IMR-90 (cell line): ENCODE measurements at regions not wholly inside any gene's neighbourhood (a gene's known extent, or its start where the extent isn't known, plus 50 kb on each side); places are given as distances from the start of the nearest gene placed in this dataset.

Experiments
- ATAC-seq: fragments of 200-7000 bp; cut with Tn5 transposase; 2 replicates; pipeline ENCODE4 v1.9.1; 2020; ENCODE audit warnings: low read depth, mild to moderate bottlenecking, moderate library complexity
- BruUV-seq: library from RNA; stranded (reverse); fragments of 400-500 nt; replicated peaks from 2 replicates; lab custom pipeline; 2021; lab: Mats Ljungman, UMichigan
- CTCF ChIA-PET: fragments of 300-600 bp; formaldehyde crosslinking; extraction: SDS; loops from one replicate; lab custom pipeline; 2021; ENCODE audit warnings: antibody characterized with exemption; lab: Yijun Ruan, JAX
- POLR2A ChIA-PET: fragments of 300-600 bp; sonication (Branson Sonifier 250); formaldehyde crosslinking; loops from one replicate; lab custom pipeline; 2022; ENCODE audit warnings: antibody characterized with exemption; ENCODE audit not compliant: unreplicated experiment; lab: Charles Lee
- DNase-seq: peaks from one replicate; pipeline ENCODE4 v3.0.0; 2013
- H2AFZ ChIP-seq: replicated peaks from 2 replicates; pipeline ENCODE3; 2013; ENCODE audit warnings: low read length, mild to moderate bottlenecking; ENCODE audit not compliant: poor library complexity
- H2AK5ac ChIP-seq: 2 replicates; pipeline ENCODE4 v1.6.1; 2013; ENCODE audit warnings: low read depth, low read length, inconsistent platforms
- H2AK9ac ChIP-seq: replicated peaks from 2 replicates; pipeline ENCODE3; 2013; ENCODE audit warnings: mild to moderate bottlenecking, low read depth, low read length, moderate library complexity; ENCODE audit not compliant: poor library complexity
- H2BK120ac ChIP-seq: 2 replicates; pipeline ENCODE4 v1.6.1; 2013; ENCODE audit warnings: low read depth, low read length, inconsistent platforms
- H2BK15ac ChIP-seq: 3 replicates; pipeline ENCODE4 v1.6.1; 2013; ENCODE audit warnings: low read depth, low read length, inconsistent platforms
- H2BK20ac ChIP-seq: 2 replicates; pipeline ENCODE4 v1.6.1; 2013; ENCODE audit warnings: low read depth, mild to moderate bottlenecking, inconsistent platforms, low read length, moderate library complexity
- H2BK5ac ChIP-seq: 2 replicates; pipeline ENCODE4 v1.6.1; 2013; ENCODE audit warnings: mild to moderate bottlenecking, low read depth, low read length, inconsistent platforms; ENCODE audit not compliant: poor library complexity, severe bottlenecking
- H3K14ac ChIP-seq: replicated peaks from 2 replicates; pipeline ENCODE4 v1.6.1; 2013; ENCODE audit warnings: low read depth, low read length, inconsistent platforms
- H3K18ac ChIP-seq: 2 replicates; pipeline ENCODE4 v1.6.1; 2013; ENCODE audit warnings: low read depth, low read length, control low read depth
- H3K23ac ChIP-seq: 2 replicates; pipeline ENCODE4 v1.6.1; 2013; ENCODE audit warnings: low read depth, low read length, inconsistent platforms
- H3K27ac ChIP-seq: 2 replicates; pipeline ENCODE4 v1.5.1; 2013; ENCODE audit warnings: mild to moderate bottlenecking, control low read depth, low read length; ENCODE audit not compliant: insufficient read depth
- H3K27me3 ChIP-seq: 2 replicates; pipeline ENCODE4 v1.6.1; 2013; ENCODE audit warnings: low read length; ENCODE audit not compliant: control insufficient read depth, insufficient read depth
- H3K36me3 ChIP-seq: 2 replicates; pipeline ENCODE4 v1.6.1; 2013; ENCODE audit warnings: low read length, mixed read lengths; ENCODE audit not compliant: control insufficient read depth, insufficient read depth
- H3K4ac ChIP-seq: 2 replicates; pipeline ENCODE4 v1.6.1; 2013; ENCODE audit warnings: low read depth, low read length, inconsistent platforms
- H3K4me1 ChIP-seq: 2 replicates; pipeline ENCODE4 v1.6.1; 2013; ENCODE audit warnings: low read length, mixed read lengths; ENCODE audit not compliant: control insufficient read depth, insufficient read depth
- H3K4me2 ChIP-seq: 2 replicates; pipeline ENCODE4 v1.6.1; 2013; ENCODE audit warnings: low read depth, mild to moderate bottlenecking, control low read depth, low read length, moderate library complexity
- H3K4me3 ChIP-seq: 2 replicates; pipeline ENCODE4 v1.5.1; 2013; ENCODE audit warnings: low read depth, mild to moderate bottlenecking, control low read depth, low read length, moderate library complexity; ENCODE audit not compliant: insufficient read depth
- H3K56ac ChIP-seq: 2 replicates; pipeline ENCODE4 v1.6.1; 2013; ENCODE audit warnings: low read length, inconsistent platforms; ENCODE audit not compliant: insufficient read depth; ENCODE audit errors: extremely low read depth
- H3K79me1 ChIP-seq, 2 experiments: 2 replicates each; pipeline ENCODE4 v1.6.1; 2013; ENCODE audit warnings: low read length in 2 of 2, inconsistent platforms in 1 of 2, low read depth in 1 of 2
- H3K9ac ChIP-seq: 2 replicates; pipeline ENCODE4 v1.6.1; 2013; ENCODE audit warnings: low read depth, low read length, control low read depth
- H3K9me1 ChIP-seq: 2 replicates; pipeline ENCODE4 v1.6.1; 2013; ENCODE audit warnings: low read length, inconsistent platforms; ENCODE audit not compliant: insufficient read depth
- H3K9me3 ChIP-seq: 2 replicates; pipeline ENCODE4 v1.6.1; 2013; ENCODE audit warnings: low read length; ENCODE audit not compliant: control insufficient read depth, insufficient read depth
- H4K20me1 ChIP-seq: 2 replicates; pipeline ENCODE4 v1.6.1; 2013; ENCODE audit warnings: low read length, inconsistent platforms; ENCODE audit not compliant: insufficient read depth
- H4K5ac ChIP-seq: 2 replicates; pipeline ENCODE4 v1.6.1; 2013; ENCODE audit warnings: mild to moderate bottlenecking, low read depth, low read length, control low read depth
- H4K8ac ChIP-seq, 2 experiments: 2 replicates each; pipeline ENCODE4 v1.6.1; 2013; ENCODE audit warnings: low read depth in 2 of 2, low read length in 2 of 2, control low read depth in 1 of 2, inconsistent platforms in 1 of 2
- H4K91ac ChIP-seq: 2 replicates; pipeline ENCODE4 v1.6.1; 2013; ENCODE audit warnings: low read depth, low read length, inconsistent platforms; ENCODE audit not compliant: insufficient read depth
- MAZ ChIP-seq: IDR thresholded peaks from 2 replicates; pipeline ENCODE4 v1.6.1; 2012; ENCODE audit warnings: low read depth, mild to moderate bottlenecking, low read length, improper control_type of control experiment, moderate library complexity, borderline replicate concordance
- NFE2L2 ChIP-seq: fragments of 150-350 bp; IDR thresholded peaks from 2 replicates; pipeline ENCODE4 v1.6.1; 2016; ENCODE audit warnings: low read depth, mild to moderate bottlenecking, low read length
- POLR2A ChIP-seq: IDR thresholded peaks from 2 replicates; pipeline ENCODE4 v1.6.1; 2012; ENCODE audit warnings: mild to moderate bottlenecking, low read depth, low read length
- WGBS, 2 experiments: methylation state at CpG; one replicate each; pipeline versions ENCODE4 v1.1.5 to v1.1.7; 2013; ENCODE audit warnings: missing lambda C conversion rate in 2 of 2; ENCODE audit not compliant: insufficient read length in 1 of 2; ENCODE audit errors: extremely low coverage in 2 of 2; 5-methylcytosine and 5-hydroxymethylcytosine counted together
- dilution Hi-C: fragments of 300-500 bp; cut with HindIII; formaldehyde crosslinking; loops from one replicate; pipeline ENCODE4 v1.14.3; 2018; ENCODE audit warnings: low sequenced_read_pairs; ENCODE audit not compliant: unreplicated experiment
- in situ Hi-C: fragments of 300-500 bp; cut with MboI; formaldehyde crosslinking; loops from 3 replicates; pipeline ENCODE4 v1.14.3; 2019; ENCODE audit warnings: low sequenced_read_pairs, inconsistent platforms, mixed read lengths
- intact Hi-C: fragments of 100-400 bp; cut with micrococcal nuclease; formaldehyde crosslinking; loops from 2 replicates; pipeline ENCODE4 v1.10.0; 2022
- TF ChIP-seq, protein P1 (sequence below): fragments of 150-350 bp; IDR thresholded peaks from 2 replicates; pipeline ENCODE4 v1.6.1; 2017; ENCODE audit warnings: mild to moderate bottlenecking, antibody characterized with exemption, low read length, low read depth

- Histone ChIP-seq H3K27me3 (no peaks in the 10 kb centered on the region), H3K4me3 (no peak overlapping the region), H3K4me1 (no peaks in the 10 kb centered on the region), H4K20me1 (no peaks in the 10 kb centered on the region), H3K9me3 (peaks cover 4% of the 10 kb centered on the region), H2BK120ac (no peak overlapping the region), H2AK5ac (no peak overlapping the region), H3K18ac (no peak overlapping the region), H2AK9ac (no peak overlapping the region), H3K56ac (no peak overlapping the region), H3K14ac (no peak overlapping the region), H2BK5ac (no peak overlapping the region), H2AFZ (no peak overlapping the region), H4K91ac (no peak overlapping the region), H3K4me2 (no peak overlapping the region), H3K79me1 (no peaks in the 10 kb centered on the region), H3K27ac (no peak overlapping the region), H3K36me3 (no peaks in the 10 kb centered on the region), H3K23ac (no peak overlapping the region), H3K4ac (no peak overlapping the region), H3K9me1 (no peaks in the 10 kb centered on the region), H2BK15ac (no peak overlapping the region), H3K9ac (no peak overlapping the region), H2BK20ac (no peak overlapping the region), H4K8ac (no peak overlapping the region), H4K5ac (no peak overlapping the region)
- dilution Hi-C loops, result no loop called here
- DNase-seq (no peak), ATAC-seq (no peak)
- in situ Hi-C loops, result no loop called here
- ChIA-PET POLR2A (no interaction called here), CTCF (no interaction called here)
- no CpG with 5 or more reads among the region's 3 CpGs for WGBS, 2 experiments
- intact Hi-C loops, result no loop called here
- no TSS peak for BruUV-seq
- TF ChIP-seq MAZ, result no peak
- TF ChIP-seq NFE2L2, result no peak
- TF ChIP-seq, protein P1, sequence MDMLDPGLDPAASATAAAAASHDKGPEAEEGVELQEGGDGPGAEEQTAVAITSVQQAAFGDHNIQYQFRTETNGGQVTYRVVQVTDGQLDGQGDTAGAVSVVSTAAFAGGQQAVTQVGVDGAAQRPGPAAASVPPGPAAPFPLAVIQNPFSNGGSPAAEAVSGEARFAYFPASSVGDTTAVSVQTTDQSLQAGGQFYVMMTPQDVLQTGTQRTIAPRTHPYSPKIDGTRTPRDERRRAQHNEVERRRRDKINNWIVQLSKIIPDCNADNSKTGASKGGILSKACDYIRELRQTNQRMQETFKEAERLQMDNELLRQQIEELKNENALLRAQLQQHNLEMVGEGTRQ, result no peak
- TF ChIP-seq POLR2A, result no peak
These were observed 1436.1 kb upstream of the GOT2 start for GRCh38 chr16:60170196-60170595.
